HEK293 (cell line): ENCODE measurements at regions not wholly inside any gene's neighbourhood (a gene's known extent, or its start where the extent isn't known, plus 50 kb on each side); places are given as distances from the start of the nearest gene placed in this dataset.

Experiments used
- CTCF ChIA-PET: fragments of 350-600 bp; formaldehyde crosslinking; extraction: SDS; loops from one replicate; lab custom pipeline; 2021; ENCODE audit warnings: antibody characterized with exemption; lab: Yijun Ruan, JAX
- POLR2A ChIA-PET: fragments of 300-600 bp; formaldehyde crosslinking; extraction: SDS; loops from one replicate; lab custom pipeline; 2020; ENCODE audit warnings: antibody characterized with exemption, inconsistent platforms; lab: Yijun Ruan, JAX
- H3K27ac ChIP-seq: fragments of 200-500 bp; sonication (Bioruptor generic); 2 replicates; pipeline ENCODE4 v1.5.1; 2014; ENCODE audit warnings: low read depth, low read length, control low read depth, inconsistent platforms; ENCODE audit errors: extremely low read depth
- H3K36me3 ChIP-seq, 2 experiments: fragments of 200-500 bp in 1 of 2; sonication (Bioruptor generic) in 1 of 2; 1 replicate in 1 of 2; 2 replicates in 1 of 2; pipeline ENCODE4 v1.5.1; 2014 to 2017; ENCODE audit warnings: inconsistent platforms in 2 of 2, low read length in 2 of 2; ENCODE audit not compliant: control insufficient read depth in 2 of 2, insufficient read depth in 1 of 2
- H3K4me1 ChIP-seq: fragments of 200-500 bp; sonication (Bioruptor generic); 2 replicates; pipeline ENCODE4 v1.5.1; 2014; ENCODE audit warnings: mild to moderate bottlenecking, low read length, inconsistent platforms; ENCODE audit not compliant: control insufficient read depth, insufficient read depth
- H3K4me3 ChIP-seq: 2 replicates; pipeline ENCODE4 v1.5.1; 2011; ENCODE audit warnings: low read depth, mild to moderate bottlenecking, control low read depth, low read length, moderate library complexity
- H3K9me3 ChIP-seq: fragments of 200-500 bp; sonication (Bioruptor generic); 2 replicates; pipeline ENCODE4 v1.5.1; 2014; ENCODE audit warnings: low read depth, low read length, inconsistent platforms; ENCODE audit not compliant: control insufficient read depth, insufficient read depth
- FEZF1 ChIP-seq: fragments of 450-650 bp; formaldehyde crosslinking; IDR thresholded peaks from 2 replicates; pipeline ENCODE4 v1.5.1; 2016; ENCODE audit warnings: missing biosample characterization, missing genetic modification characterization
- HOXC10 ChIP-seq: sonication (generic); formaldehyde crosslinking; IDR thresholded peaks from 2 replicates; pipeline ENCODE4 v1.8.1; 2023; ENCODE audit warnings: mild to moderate bottlenecking, missing genetic modification reagents
- KLF1 ChIP-seq: fragments of 450-650 bp; formaldehyde crosslinking; IDR thresholded peaks from 2 replicates; pipeline ENCODE4 v1.5.1; 2016; ENCODE audit warnings: missing biosample characterization, missing genetic modification characterization
- PBX3 ChIP-seq: sonication (generic); formaldehyde crosslinking; IDR thresholded peaks from 2 replicates; pipeline ENCODE4 v1.8.1; 2022; ENCODE audit warnings: mild to moderate bottlenecking, moderate library complexity, missing genetic modification reagents
- ZBTB7A ChIP-seq: fragments of 450-650 bp; formaldehyde crosslinking; IDR thresholded peaks from 2 replicates; pipeline ENCODE4 v1.5.1; 2016; ENCODE audit warnings: low read depth, missing biosample characterization, missing genetic modification characterization
- ZFP3 ChIP-seq: fragments of 450-650 bp; formaldehyde crosslinking; IDR thresholded peaks from 2 replicates; pipeline ENCODE4 v1.5.1; 2016; ENCODE audit warnings: low read depth, missing biosample characterization, missing genetic modification characterization
- ZNF175 ChIP-seq: fragments of 450-650 bp; formaldehyde crosslinking; IDR thresholded peaks from 2 replicates; pipeline ENCODE4 v1.5.1; 2016; ENCODE audit warnings: missing biosample characterization, missing genetic modification characterization
- ZNF221 ChIP-seq: fragments of 450-650 bp; formaldehyde crosslinking; IDR thresholded peaks from 2 replicates; pipeline ENCODE4 v1.5.1; 2017; ENCODE audit warnings: missing biosample characterization, missing genetic modification characterization, borderline replicate concordance
- ZNF223 ChIP-seq: fragments of 450-650 bp; formaldehyde crosslinking; IDR thresholded peaks from 2 replicates; pipeline ENCODE4 v1.5.1; 2016; ENCODE audit warnings: missing biosample characterization, missing genetic modification characterization
- ZNF24 ChIP-seq: fragments of 450-650 bp; formaldehyde crosslinking; IDR thresholded peaks from 2 replicates; pipeline ENCODE4 v1.5.1; 2016; ENCODE audit warnings: missing biosample characterization, missing genetic modification characterization
- ZNF324 ChIP-seq: fragments of 450-650 bp; formaldehyde crosslinking; IDR thresholded peaks from 2 replicates; pipeline ENCODE4 v1.5.1; 2016; ENCODE audit warnings: missing biosample characterization, missing genetic modification characterization
- ZNF433 ChIP-seq: fragments of 450-650 bp; formaldehyde crosslinking; IDR thresholded peaks from 2 replicates; pipeline ENCODE4 v1.5.1; 2016; ENCODE audit warnings: missing biosample characterization, missing genetic modification characterization, low read depth
- ZNF501 ChIP-seq: fragments of 450-650 bp; formaldehyde crosslinking; IDR thresholded peaks from 2 replicates; pipeline ENCODE4 v1.5.1; 2016; ENCODE audit warnings: missing biosample characterization, missing genetic modification characterization
- ZNF521 ChIP-seq: fragments of 450-650 bp; formaldehyde crosslinking; IDR thresholded peaks from 2 replicates; pipeline ENCODE4 v1.5.1; 2017; ENCODE audit warnings: missing biosample characterization, mild to moderate bottlenecking, missing genetic modification characterization
- ZNF626 ChIP-seq: fragments of 450-650 bp; sonication (Bioruptor Pico); formaldehyde crosslinking; IDR thresholded peaks from 2 replicates; pipeline ENCODE4 v1.5.1; 2018; ENCODE audit warnings: missing biosample characterization, missing genetic modification characterization, inconsistent platforms
- ZNF654 ChIP-seq: fragments of 450-650 bp; formaldehyde crosslinking; IDR thresholded peaks from 2 replicates; pipeline ENCODE4 v1.5.1; 2016; ENCODE audit warnings: low read depth, missing biosample characterization, missing genetic modification characterization
- ZNF768 ChIP-seq: fragments of 450-650 bp; formaldehyde crosslinking; IDR thresholded peaks from 2 replicates; pipeline ENCODE4 v1.5.1; 2018; ENCODE audit warnings: missing biosample characterization, mild to moderate bottlenecking, missing genetic modification characterization
- ZNF792 ChIP-seq: fragments of 450-650 bp; formaldehyde crosslinking; IDR thresholded peaks from 2 replicates; pipeline ENCODE4 v1.5.1; 2016; ENCODE audit warnings: missing biosample characterization, missing genetic modification characterization
- TF ChIP-seq, protein P1 (sequence below): fragments of 450-650 bp; formaldehyde crosslinking; IDR thresholded peaks from 2 replicates; pipeline ENCODE4 v1.5.1; 2016; ENCODE audit warnings: missing biosample characterization, missing genetic modification characterization, borderline replicate concordance
- TF ChIP-seq, protein P2 (sequence below): fragments of 450-650 bp; formaldehyde crosslinking; IDR thresholded peaks from 2 replicates; pipeline ENCODE4 v1.5.1; 2017; ENCODE audit warnings: missing biosample characterization, missing genetic modification characterization
- TF ChIP-seq, protein P3 (sequence below): fragments of 450-650 bp; formaldehyde crosslinking; IDR thresholded peaks from 2 replicates; pipeline ENCODE4 v1.5.1; 2016; ENCODE audit warnings: missing biosample characterization, missing genetic modification characterization

GRCh38 chr18:38353149-38353548 is 787.6 kb upstream of the CELF4 start (continued):
- TF ChIP-seq, protein P1, sequence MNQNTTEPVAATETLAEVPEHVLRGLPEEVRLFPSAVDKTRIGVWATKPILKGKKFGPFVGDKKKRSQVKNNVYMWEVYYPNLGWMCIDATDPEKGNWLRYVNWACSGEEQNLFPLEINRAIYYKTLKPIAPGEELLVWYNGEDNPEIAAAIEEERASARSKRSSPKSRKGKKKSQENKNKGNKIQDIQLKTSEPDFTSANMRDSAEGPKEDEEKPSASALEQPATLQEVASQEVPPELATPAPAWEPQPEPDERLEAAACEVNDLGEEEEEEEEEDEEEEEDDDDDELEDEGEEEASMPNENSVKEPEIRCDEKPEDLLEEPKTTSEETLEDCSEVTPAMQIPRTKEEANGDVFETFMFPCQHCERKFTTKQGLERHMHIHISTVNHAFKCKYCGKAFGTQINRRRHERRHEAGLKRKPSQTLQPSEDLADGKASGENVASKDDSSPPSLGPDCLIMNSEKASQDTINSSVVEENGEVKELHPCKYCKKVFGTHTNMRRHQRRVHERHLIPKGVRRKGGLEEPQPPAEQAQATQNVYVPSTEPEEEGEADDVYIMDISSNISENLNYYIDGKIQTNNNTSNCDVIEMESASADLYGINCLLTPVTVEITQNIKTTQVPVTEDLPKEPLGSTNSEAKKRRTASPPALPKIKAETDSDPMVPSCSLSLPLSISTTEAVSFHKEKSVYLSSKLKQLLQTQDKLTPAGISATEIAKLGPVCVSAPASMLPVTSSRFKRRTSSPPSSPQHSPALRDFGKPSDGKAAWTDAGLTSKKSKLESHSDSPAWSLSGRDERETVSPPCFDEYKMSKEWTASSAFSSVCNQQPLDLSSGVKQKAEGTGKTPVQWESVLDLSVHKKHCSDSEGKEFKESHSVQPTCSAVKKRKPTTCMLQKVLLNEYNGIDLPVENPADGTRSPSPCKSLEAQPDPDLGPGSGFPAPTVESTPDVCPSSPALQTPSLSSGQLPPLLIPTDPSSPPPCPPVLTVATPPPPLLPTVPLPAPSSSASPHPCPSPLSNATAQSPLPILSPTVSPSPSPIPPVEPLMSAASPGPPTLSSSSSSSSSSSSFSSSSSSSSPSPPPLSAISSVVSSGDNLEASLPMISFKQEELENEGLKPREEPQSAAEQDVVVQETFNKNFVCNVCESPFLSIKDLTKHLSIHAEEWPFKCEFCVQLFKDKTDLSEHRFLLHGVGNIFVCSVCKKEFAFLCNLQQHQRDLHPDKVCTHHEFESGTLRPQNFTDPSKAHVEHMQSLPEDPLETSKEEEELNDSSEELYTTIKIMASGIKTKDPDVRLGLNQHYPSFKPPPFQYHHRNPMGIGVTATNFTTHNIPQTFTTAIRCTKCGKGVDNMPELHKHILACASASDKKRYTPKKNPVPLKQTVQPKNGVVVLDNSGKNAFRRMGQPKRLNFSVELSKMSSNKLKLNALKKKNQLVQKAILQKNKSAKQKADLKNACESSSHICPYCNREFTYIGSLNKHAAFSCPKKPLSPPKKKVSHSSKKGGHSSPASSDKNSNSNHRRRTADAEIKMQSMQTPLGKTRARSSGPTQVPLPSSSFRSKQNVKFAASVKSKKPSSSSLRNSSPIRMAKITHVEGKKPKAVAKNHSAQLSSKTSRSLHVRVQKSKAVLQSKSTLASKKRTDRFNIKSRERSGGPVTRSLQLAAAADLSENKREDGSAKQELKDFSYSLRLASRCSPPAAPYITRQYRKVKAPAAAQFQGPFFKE: no peak
- TF ChIP-seq, protein P2, sequence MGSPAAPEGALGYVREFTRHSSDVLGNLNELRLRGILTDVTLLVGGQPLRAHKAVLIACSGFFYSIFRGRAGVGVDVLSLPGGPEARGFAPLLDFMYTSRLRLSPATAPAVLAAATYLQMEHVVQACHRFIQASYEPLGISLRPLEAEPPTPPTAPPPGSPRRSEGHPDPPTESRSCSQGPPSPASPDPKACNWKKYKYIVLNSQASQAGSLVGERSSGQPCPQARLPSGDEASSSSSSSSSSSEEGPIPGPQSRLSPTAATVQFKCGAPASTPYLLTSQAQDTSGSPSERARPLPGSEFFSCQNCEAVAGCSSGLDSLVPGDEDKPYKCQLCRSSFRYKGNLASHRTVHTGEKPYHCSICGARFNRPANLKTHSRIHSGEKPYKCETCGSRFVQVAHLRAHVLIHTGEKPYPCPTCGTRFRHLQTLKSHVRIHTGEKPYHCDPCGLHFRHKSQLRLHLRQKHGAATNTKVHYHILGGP (tag by site-specific recombination): no peak
- TF ChIP-seq PBX3 (CRISPR knock-in tag) (no peak), ZNF768 (no peak), ZNF221 (no peak), ZNF324 (tag by site-specific recombination) (no peak), KLF1 (no peak), ZNF654 (tag by site-specific recombination) (no peak), ZNF501 (tag by site-specific recombination) (no peak), ZNF626 (tag by site-specific recombination) (no peak), ZNF24 (tag by site-specific recombination) (no peak)
- TF ChIP-seq, protein P3, sequence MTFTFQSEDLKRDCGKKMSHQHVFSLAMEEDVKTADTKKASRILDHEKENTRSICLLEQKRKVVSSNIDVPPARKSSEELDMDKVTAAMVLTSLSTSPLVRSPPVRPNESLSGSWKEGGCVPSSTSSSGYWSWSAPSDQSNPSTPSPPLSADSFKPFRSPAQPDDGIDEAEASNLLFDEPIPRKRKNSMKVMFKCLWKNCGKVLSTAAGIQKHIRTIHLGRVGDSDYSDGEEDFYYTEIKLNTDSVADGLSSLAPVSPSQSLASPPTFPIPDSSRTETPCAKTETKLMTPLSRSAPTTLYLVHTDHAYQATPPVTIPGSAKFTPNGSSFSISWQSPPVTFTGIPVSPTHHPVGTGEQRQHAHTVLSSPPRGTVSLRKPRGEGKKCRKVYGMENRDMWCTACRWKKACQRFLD: no peak

- CTCF ChIA-PET: interaction anchor here (0.8 kb wide), 1 partner anchor 11 kb away, joined by 3 read pairs; no protein-coding TSS in a partner anchor
- POLR2A ChIA-PET: no interaction called here
- Histone ChIP-seq H3K27ac (no peak overlapping the region), H3K9me3 (no peaks in the 10 kb centered on the region), H3K4me3 (no peak overlapping the region), H3K4me1 (no peaks in the 10 kb centered on the region), H3K36me3 (no peaks in the 10 kb centered on the region)
- TF ChIP-seq ZNF433 (tag by site-specific recombination) (no peak), HOXC10 (CRISPR knock-in tag) (no peak), ZNF792 (no peak), ZFP3 (tag by site-specific recombination) (no peak), FEZF1 (tag by site-specific recombination) (no peak), ZNF521 (tag by site-specific recombination) (no peak), ZBTB7A (tag by site-specific recombination) (no peak), ZNF175 (tag by site-specific recombination) (no peak), ZNF223 (tag by site-specific recombination) (no peak)
- TF ChIP-seq, protein P2 (tag by site-specific recombination): no peak
Observed at GRCh38 chr18:38350141-38350540, 784.5 kb upstream of the CELF4 start.
